ENCODE measurements at regions not wholly inside any gene's neighbourhood (a gene's known extent, or its start where the extent isn't known, plus 50 kb on each side); places are given as distances from the start of the nearest gene placed in this dataset.
"Not testable (repeated sequence)": the region's sequence is repeated elsewhere in the genome, so short reads cannot be mapped to it uniquely, and the experiment has no call there.

GRCh38 chr20:60787276-60787675, 464.8 kb upstream of the CDH4 start:
- DNase-seq, result no peak

GRCh38 chr20:60788070-60788469, 464.0 kb upstream of the CDH4 start:
- no peak for DNase-seq

- DNase-seq, result no peak
Measured at GRCh38 chr20:60789399-60789798, 462.7 kb upstream of the CDH4 start.

- DNase-seq, result not testable (repeated sequence)
Measured at GRCh38 chr20:60790339-60790738, 461.7 kb upstream of the CDH4 start.

GRCh38 chr20:60791823-60792222, 460.2 kb upstream of the CDH4 start:
- no peak for DNase-seq

- DNase-seq, result no peak
Measured at GRCh38 chr20:60792941-60793340, 459.1 kb upstream of the CDH4 start.

GRCh38 chr20:60794674-60795073, 457.4 kb upstream of the CDH4 start:
- DNase-seq, result no peak

GRCh38 chr20:60795651-60796050, 456.4 kb upstream of the CDH4 start:
- DNase-seq, result no peak

GRCh38 chr20:60800185-60800584, 451.9 kb upstream of the CDH4 start:
- DNase-seq, result no peak

GRCh38 chr20:60802676-60803075, 449.4 kb upstream of the CDH4 start:
- DNase-seq, result no peak

- DNase-seq, result no peak
Measured at GRCh38 chr20:60803335-60804055, 448.6 kb upstream of the CDH4 start.

GRCh38 chr20:60804240-60804917, 447.7 kb upstream of the CDH4 start:
- no peak for DNase-seq

- no peak for DNase-seq
Measured at GRCh38 chr20:60804918-60805630, 447.0 kb upstream of the CDH4 start.

GRCh38 chr20:60806354-60806753, 445.7 kb upstream of the CDH4 start:
- no peak for DNase-seq

- DNase-seq, result no peak
Measured at GRCh38 chr20:60806824-60807223, 445.2 kb upstream of the CDH4 start.

GRCh38 chr20:60808003-60808672, 443.9 kb upstream of the CDH4 start:
- no peak for DNase-seq

GRCh38 chr20:60808701-60809100, 443.4 kb upstream of the CDH4 start:
- no peak for DNase-seq

- no peak for DNase-seq
Measured at GRCh38 chr20:60810561-60810960, 441.5 kb upstream of the CDH4 start.

- DNase-seq, result no peak
Measured at GRCh38 chr20:60812561-60812960, 439.5 kb upstream of the CDH4 start.

GRCh38 chr20:60813066-60813465, 439.0 kb upstream of the CDH4 start:
- no peak for DNase-seq

GRCh38 chr20:60815656-60816055, 436.4 kb upstream of the CDH4 start:
- no peak for DNase-seq

GRCh38 chr20:60816901-60817300, 435.2 kb upstream of the CDH4 start:
- DNase-seq, result no peak

- no peak for DNase-seq
Measured at GRCh38 chr20:60817891-60818290, 434.2 kb upstream of the CDH4 start.

- no peak for DNase-seq
Measured at GRCh38 chr20:60819511-60819910, 432.6 kb upstream of the CDH4 start.

Data from NCI-H1092 (cell line).